Tibial nerve (tissue), 4 donors: ENCODE measurements at regions not wholly inside any gene's neighbourhood (a gene's known extent, or its start where the extent isn't known, plus 50 kb on each side); places are given as distances from the start of the nearest gene placed in this dataset.

Source experiments
- CTCF ChIP-seq, 5 experiments: fragments of 200-600 bp in 3 of 5; fragments of 450-650 bp in 2 of 5; sonication (generic) in 3 of 5; IDR thresholded peaks; one replicate each; pipeline ENCODE4 v1.5.1; 2016 to 2019; ENCODE audit warnings: antibody characterized with exemption in 5 of 5, mild to moderate bottlenecking in 3 of 5, moderate library complexity in 2 of 5
- EP300 ChIP-seq, 2 donors: sonication (generic); formaldehyde crosslinking; IDR thresholded peaks; one replicate each; pipeline ENCODE4 v1.6.1; 2017; ENCODE audit warnings: antibody characterized with exemption in 2 of 2, mild to moderate bottlenecking in 1 of 2
- POLR2A ChIP-seq, 2 donors: fragments of 450-650 bp; IDR thresholded peaks; one replicate each; pipeline ENCODE4 v1.6.1; 2017; ENCODE audit warnings: antibody characterized with exemption in 2 of 2, mild to moderate bottlenecking in 2 of 2, moderate library complexity in 2 of 2

- TF ChIP-seq CTCF (IDR thresholded peaks at IDR 0.05) (no peak), POLR2A (IDR thresholded peaks at IDR 0.05) (no peak), EP300 (IDR thresholded peaks at IDR 0.05) (no peak)
Observed at GRCh38 chr10:2905851-2906250, 161.5 kb upstream of the PFKP start.
